Ishikawa (cell line): ENCODE measurements at regions not wholly inside any gene's neighbourhood (a gene's known extent, or its start where the extent isn't known, plus 50 kb on each side); places are given as distances from the start of the nearest gene placed in this dataset.

ENCODE experiments used
- CEBPB ChIP-seq: IDR thresholded peaks from 2 replicates; pipeline ENCODE4 v1.6.1; 2012
- CREB1 ChIP-seq: IDR thresholded peaks from 2 replicates; pipeline ENCODE4 v1.6.1; 2012; ENCODE audit warnings: low read depth
- EGR1 ChIP-seq: IDR thresholded peaks from 2 replicates; pipeline ENCODE4 v1.6.1; 2012
- EP300 ChIP-seq: IDR thresholded peaks from 2 replicates; pipeline ENCODE4 v1.6.1; 2012; ENCODE audit warnings: borderline replicate concordance
- FOXM1 ChIP-seq: IDR thresholded peaks from 2 replicates; pipeline ENCODE4 v1.6.1; 2012; ENCODE audit warnings: low read depth, borderline replicate concordance
- MAX ChIP-seq: IDR thresholded peaks from 2 replicates; pipeline ENCODE4 v1.6.1; 2012
- NFIC ChIP-seq: IDR thresholded peaks from 2 replicates; pipeline ENCODE4 v1.6.1; 2012
- RAD21 ChIP-seq: IDR thresholded peaks from 2 replicates; pipeline ENCODE4 v1.6.1; 2012; ENCODE audit warnings: low read depth
- REST ChIP-seq: IDR thresholded peaks from 2 replicates; pipeline ENCODE4 v1.6.1; 2012; ENCODE audit warnings: low read depth, mild to moderate bottlenecking
- TAF1 ChIP-seq: IDR thresholded peaks from 2 replicates; pipeline ENCODE4 v1.6.1; 2012; ENCODE audit warnings: low read depth, mild to moderate bottlenecking
- TCF12 ChIP-seq: IDR thresholded peaks from 2 replicates; pipeline ENCODE4 v1.6.1; 2012; ENCODE audit warnings: low read depth
- TEAD4 ChIP-seq: IDR thresholded peaks from 2 replicates; pipeline ENCODE4 v1.6.1; 2012
- USF1 ChIP-seq: IDR thresholded peaks from 2 replicates; pipeline ENCODE4 v1.6.1; 2012
- YY1 ChIP-seq: IDR thresholded peaks from 2 replicates; pipeline ENCODE4 v1.6.1; 2012; ENCODE audit warnings: low read depth
- ZBTB7A ChIP-seq: IDR thresholded peaks from 2 replicates; pipeline ENCODE4 v1.6.1; 2012; ENCODE audit warnings: low read depth

GRCh38 chr4:132823419-132823818, 325.7 kb upstream of the PCDH10 start:
- TF ChIP-seq FOXM1: no peak
- TF ChIP-seq NFIC: no peak
- no peak for TF ChIP-seq TEAD4
- TF ChIP-seq ZBTB7A: no peak
- no peak for TF ChIP-seq REST
- no peak for TF ChIP-seq CEBPB
- TF ChIP-seq TCF12: no peak
- no peak for TF ChIP-seq MAX
- TF ChIP-seq USF1: no peak

- TF ChIP-seq TCF12 (no peak), CREB1 (no peak), CEBPB (no peak), YY1 (no peak), EP300 (no peak), RAD21 (no peak), ZBTB7A (no peak), EGR1 (no peak), FOXM1 (no peak)
Measured at GRCh38 chr4:132824761-132825160, 324.3 kb upstream of the PCDH10 start.

- TF ChIP-seq FOXM1: no peak
- TF ChIP-seq CREB1: no peak
- TF ChIP-seq TEAD4: no peak
- TF ChIP-seq EP300: no peak
- TF ChIP-seq ZBTB7A: no peak
- TF ChIP-seq USF1: no peak
- TF ChIP-seq REST: no peak
- TF ChIP-seq RAD21: no peak
Measured at GRCh38 chr4:132827522-132827921, 321.6 kb upstream of the PCDH10 start.

GRCh38 chr4:132838244-132838643, 310.9 kb upstream of the PCDH10 start:
- no peak for TF ChIP-seq YY1
- TF ChIP-seq CREB1: no peak
- no peak for TF ChIP-seq MAX
- TF ChIP-seq FOXM1: no peak
- no peak for TF ChIP-seq TAF1
- TF ChIP-seq TCF12: no peak
- no peak for TF ChIP-seq NFIC
- no peak for TF ChIP-seq EGR1
- no peak for TF ChIP-seq ZBTB7A
- no peak for TF ChIP-seq EP300
- no peak for TF ChIP-seq REST
- no peak for TF ChIP-seq RAD21
- no peak for TF ChIP-seq USF1
- TF ChIP-seq CEBPB: no peak
- TF ChIP-seq TEAD4: no peak
